DLD1 (cell line): ENCODE measurements at regions not wholly inside any gene's neighbourhood (a gene's known extent, or its start where the extent isn't known, plus 50 kb on each side); places are given as distances from the start of the nearest gene placed in this dataset.

ENCODE experiments used
- in situ Hi-C: cut with HindIII; loops from 2 replicates; pipeline ENCODE4 v1.10.0; 2017; ENCODE audit warnings: low sequenced_read_pairs

- in situ Hi-C loops: loop anchor here (5.0 kb wide), 1 partner anchor 48 kb away; no protein-coding TSS in a partner anchor
Measured at GRCh38 chr5:73395256-73395655, 53.3 kb downstream of the FOXD1 start.

GRCh38 chr5:73394610-73395009, 54.0 kb downstream of the FOXD1 start:
- in situ Hi-C loops: loop anchor here (5.0 kb wide), 1 partner anchor 47 kb away; no protein-coding TSS in a partner anchor

GRCh38 chr5:73393611-73394489, 54.7 kb downstream of the FOXD1 start:
- in situ Hi-C loops: no loop called here

- in situ Hi-C loops: no loop called here
Measured at GRCh38 chr5:73392775-73393174, 55.8 kb downstream of the FOXD1 start.

GRCh38 chr5:73391441-73391881, 57.1 kb downstream of the FOXD1 start:
- in situ Hi-C loops: no loop called here

GRCh38 chr5:73390972-73391371, 57.6 kb downstream of the FOXD1 start:
- in situ Hi-C loops: no loop called here

- in situ Hi-C loops: no loop called here
Measured at GRCh38 chr5:73388740-73389139, 59.8 kb downstream of the FOXD1 start.

GRCh38 chr5:73388306-73388684, 60.3 kb downstream of the FOXD1 start:
- in situ Hi-C loops: no loop called here

GRCh38 chr5:73387601-73388305, 60.8 kb downstream of the FOXD1 start:
- in situ Hi-C loops: no loop called here

GRCh38 chr5:73387149-73387591, 61.4 kb downstream of the FOXD1 start:
- in situ Hi-C loops: no loop called here

GRCh38 chr5:73384861-73385260, 63.7 kb downstream of the FOXD1 start:
- in situ Hi-C loops: no loop called here

- in situ Hi-C loops: no loop called here
Measured at GRCh38 chr5:73382401-73382740, 66.2 kb downstream of the FOXD1 start.

GRCh38 chr5:73381590-73382400, 66.8 kb downstream of the FOXD1 start:
- in situ Hi-C loops: no loop called here

GRCh38 chr5:73380710-73381589, 67.6 kb downstream of the FOXD1 start:
- in situ Hi-C loops: no loop called here

- in situ Hi-C loops: no loop called here
Measured at GRCh38 chr5:73380041-73380440, 68.5 kb downstream of the FOXD1 start.

GRCh38 chr5:73379435-73379834, 69.1 kb downstream of the FOXD1 start:
- in situ Hi-C loops: no loop called here

GRCh38 chr5:73378765-73379164, 69.8 kb downstream of the FOXD1 start:
- in situ Hi-C loops: no loop called here

GRCh38 chr5:73378070-73378469, 70.5 kb downstream of the FOXD1 start:
- in situ Hi-C loops: no loop called here

- in situ Hi-C loops: no loop called here
Measured at GRCh38 chr5:73376618-73377170, 71.9 kb downstream of the FOXD1 start.

GRCh38 chr5:73375949-73376348, 72.6 kb downstream of the FOXD1 start:
- in situ Hi-C loops: no loop called here
